HUDEP-2 (cell line): ENCODE measurements at regions not wholly inside any gene's neighbourhood (a gene's known extent, or its start where the extent isn't known, plus 50 kb on each side); places are given as distances from the start of the nearest gene placed in this dataset.

ENCODE experiments used
- DNase-seq, 76 experiments: peaks; one replicate each; lab custom pipeline; 2025; ENCODE audit not compliant: unreplicated experiment in 76 of 76; lab: John Stamatoyannopoulos, UW

DNA sequence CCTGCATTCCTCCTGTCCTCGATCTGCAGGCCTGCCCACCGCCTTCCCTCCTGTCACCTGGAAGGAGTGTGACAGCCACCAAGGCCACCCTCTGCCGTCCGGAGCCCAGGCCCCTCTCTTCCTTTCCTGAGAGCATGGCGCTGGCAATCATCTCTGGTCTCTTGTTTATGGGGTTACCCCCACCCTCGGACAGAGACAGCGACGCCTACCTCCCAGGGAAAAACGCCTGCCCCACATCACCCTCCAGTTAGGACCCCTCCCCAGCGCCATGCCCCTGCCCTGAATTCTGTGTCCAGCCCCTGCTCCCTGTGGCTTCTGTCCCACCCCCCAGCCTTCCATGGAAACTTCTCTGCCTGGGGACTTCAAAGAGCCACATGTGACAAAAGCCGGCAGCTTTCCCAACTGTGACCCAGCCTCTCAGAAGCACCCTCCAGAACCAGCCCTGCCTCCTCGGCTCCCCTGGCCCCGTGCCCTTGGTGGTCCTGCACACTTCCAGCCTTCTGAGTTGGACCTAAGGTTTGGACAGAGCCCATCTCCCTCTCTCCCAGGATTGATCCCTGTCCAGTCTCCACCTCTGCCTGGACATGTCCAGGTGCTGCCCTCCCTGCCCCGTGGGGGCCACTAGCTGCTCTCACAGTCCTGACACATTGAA lies 145.0 kb upstream of the HDAC4 start:
- DNase-seq = no peak

DNA sequence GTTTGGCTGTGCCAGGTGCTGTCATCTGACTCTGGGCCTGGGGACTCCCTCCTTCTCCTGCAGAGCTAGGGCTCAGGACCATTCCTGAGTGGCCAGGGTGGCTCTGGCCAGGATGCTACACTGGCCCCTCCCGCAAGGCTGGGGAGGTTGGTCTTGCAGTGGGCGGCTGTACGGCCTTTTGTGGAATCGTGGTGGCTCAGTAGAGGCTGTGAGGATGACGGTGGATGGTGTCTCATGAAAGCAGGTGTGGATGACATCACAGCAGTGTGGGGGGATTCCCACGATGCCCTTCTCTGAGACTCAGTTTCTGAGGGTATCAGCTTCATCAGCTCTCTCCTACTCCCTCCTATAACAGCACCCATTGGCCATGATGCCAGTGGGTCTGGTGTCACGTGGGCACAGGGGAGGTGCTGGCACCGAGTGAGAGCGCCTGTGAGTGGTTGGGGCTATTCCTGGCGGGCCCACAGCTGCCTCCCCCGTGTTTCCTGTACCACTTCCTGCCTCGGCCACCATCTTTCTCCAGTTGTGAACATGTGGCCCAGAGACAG lies 144.2 kb upstream of the HDAC4 start:
- DNase-seq = no peak

DNA sequence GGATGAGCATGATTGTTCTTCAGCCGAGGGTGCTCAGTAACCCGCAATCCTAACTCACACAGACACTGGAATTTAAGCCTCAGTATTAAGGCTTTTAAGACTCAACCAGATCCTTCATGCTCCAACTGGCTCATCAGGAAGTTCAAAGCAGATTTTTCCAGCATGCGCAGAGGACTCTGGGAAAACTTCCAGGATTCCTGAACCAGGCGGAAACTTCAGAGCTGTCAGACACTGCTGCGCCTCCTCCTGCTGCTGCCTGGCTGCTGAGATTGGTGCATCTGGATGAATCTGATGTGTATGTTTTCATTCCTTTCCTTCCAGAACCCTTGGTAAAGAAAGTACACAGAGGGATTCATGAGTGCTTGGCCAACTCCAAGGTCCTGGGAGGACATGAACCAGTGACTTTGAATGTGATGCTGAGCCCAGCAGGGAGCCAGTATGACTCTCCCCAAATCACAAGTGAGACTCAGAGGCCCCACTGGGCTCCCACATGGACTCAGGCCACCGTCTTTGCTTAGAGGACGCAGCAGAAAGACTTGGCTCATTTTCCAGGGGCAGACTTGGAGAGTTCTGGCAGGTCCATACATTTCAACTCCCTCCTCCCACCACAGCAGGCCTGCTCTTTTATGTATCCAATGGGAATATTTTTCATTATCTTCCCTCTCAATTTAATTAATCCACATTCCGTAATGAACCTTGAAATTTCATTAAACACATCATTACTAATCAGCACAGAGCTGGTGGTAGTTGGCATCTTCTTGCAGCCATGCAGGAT lies 143.5 kb upstream of the HDAC4 start:
- no peak for DNase-seq

DNA sequence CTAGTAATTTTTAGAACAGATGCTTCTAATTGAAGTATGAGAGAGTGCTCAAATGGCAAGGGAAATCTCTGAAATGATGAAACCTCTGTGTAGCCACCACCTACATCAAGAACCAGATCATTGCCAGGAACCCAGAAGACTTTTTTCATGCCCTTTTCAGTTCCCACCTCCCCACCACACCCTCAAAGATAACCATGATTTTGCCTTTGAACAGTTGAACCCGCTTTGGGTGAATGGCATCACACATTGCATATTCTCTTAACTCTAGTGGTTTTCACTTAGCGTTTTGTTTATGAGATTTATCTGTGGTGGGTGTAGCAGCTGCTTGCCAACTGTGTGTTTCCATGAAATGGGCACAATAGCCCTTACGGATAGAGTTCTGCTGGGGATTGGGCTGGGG lies 142.9 kb upstream of the HDAC4 start:
- no peak for DNase-seq

DNA sequence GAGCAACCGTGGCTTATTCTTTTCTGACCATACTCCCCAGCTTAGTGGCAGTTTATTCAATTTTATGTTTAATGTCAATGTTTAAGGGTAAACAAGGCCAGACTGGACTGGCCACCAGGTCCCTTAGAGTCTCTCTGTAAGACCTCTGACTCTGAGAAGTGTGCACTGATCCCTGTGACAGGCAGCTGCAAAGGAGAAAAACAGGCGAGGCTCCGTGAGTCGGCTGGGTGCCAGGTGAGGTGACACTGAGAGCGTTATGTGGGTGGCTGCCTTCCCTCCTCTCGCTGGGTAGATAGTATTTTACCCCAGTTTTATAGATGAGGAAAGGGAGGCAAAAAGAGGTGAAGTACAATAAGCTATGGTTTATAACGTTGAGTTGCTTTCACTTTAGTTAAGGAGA lies 139.4 kb upstream of the HDAC4 start:
- no peak for DNase-seq

DNA sequence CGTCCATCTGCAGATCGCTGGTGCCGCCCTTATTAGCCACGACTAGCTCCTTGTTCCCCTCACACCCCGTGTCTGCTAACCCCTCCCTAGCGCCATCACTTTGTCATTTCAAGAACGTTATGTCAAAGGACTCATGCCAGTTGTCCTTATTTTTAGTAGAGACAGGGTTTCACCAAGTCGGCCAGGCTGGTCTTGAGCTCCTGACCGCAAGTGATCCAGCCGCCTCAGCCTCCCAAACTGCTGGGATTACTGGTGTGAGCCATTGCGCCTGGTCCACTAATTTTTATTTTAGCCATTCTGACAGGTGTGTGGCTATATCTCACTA lies 138.9 kb upstream of the HDAC4 start:
- no peak for DNase-seq

DNA sequence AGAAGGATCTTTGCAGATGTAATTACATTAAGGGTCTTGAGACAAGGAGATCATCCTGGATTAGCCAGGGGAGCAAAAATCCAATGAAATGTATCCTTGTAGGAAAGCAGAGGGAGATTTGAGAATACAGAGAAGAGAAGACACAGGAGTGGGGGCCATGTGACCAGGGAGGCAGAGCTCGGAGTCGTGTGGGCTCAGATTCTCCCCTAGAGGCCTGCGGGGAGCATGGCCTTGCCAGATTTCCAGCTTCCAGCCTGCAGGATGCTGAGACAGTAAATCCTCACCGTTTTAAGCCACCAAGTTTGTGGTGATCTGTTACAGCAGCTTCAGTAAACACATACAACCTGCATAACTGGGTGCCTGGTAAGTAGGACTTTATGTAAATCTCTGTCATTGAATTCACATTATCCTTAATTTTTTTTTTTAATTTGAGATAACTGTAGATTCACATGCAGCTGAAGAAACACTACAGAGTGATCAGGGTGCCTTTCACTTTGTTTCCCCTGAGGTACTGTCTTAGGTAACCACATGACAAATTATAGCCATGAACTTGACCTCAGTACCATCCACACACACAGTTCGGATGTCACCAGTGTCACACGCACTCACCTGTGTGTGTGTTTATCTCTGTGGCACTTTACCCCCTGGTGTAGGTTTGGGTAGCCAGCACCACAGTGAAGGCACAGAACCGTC lies 138.4 kb upstream of the HDAC4 start:
- DNase-seq = no peak

DNA sequence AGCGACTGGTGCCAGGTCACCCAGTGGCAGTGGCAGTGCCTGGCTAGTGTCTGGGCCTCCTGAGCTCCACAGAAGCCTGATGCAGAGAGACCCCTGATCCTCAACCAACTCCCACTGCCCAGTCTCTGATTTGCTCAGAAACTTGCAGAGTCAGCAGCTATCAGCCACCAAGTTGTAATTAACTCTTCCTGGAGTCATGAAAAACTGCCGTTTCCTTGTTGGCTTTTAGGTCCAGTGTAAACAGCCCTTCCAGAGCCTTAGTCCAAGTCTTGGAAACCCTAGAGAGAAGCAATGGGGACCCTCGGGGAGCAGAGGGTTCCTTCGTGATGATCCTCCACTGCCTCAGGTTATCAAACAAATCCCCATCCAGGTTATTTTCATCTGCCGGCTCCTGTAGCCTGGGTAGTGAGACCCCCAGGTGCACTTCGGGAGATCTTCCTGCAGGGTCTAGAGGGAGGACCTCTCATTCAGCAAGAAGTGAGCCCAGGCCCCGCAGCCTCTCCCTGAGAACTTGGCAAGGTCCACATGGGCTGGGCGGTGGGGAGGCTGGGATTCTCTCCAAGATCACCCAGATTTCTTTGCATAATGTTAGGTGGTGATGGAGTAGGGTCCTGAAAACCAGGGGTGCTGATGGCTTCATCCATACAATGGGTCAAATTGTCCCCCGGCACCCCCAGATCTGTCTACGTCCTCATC lies 137.7 kb upstream of the HDAC4 start:
- DNase-seq = no peak

DNA sequence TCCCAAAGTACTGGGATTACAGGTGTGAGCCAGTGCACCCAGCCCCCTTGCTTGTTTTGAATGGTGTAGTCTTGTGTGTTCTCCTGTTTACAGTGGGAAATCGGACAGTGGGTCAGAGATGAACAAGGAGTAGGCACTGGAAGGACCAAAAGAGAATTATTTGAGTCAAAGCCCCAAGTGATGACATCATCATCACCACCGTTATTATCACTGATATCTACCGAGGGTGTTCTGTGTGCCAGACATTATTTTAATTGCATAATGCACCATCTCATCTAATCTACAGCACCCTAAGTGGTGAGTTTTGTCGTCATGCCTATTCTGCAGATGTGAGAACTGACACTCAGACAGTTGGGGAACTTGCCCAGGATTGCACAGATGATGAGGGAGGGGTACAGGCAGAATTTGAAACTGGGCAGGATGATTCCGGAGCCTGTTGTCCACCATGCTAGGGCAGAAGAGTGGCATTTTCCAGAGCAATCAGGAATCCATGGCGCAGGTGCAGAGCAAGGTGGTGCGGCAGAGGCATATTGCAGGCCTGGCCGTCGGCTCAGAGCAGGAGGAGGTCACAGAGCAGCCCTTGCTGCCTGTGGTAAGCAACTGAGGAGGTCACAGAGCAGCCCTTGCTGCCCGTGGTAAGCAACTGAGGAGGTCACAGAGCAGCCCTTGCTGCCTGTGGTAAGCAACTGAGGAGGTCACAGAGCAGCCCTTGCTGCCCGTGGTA lies 137.0 kb upstream of the HDAC4 start:
- no peak for DNase-seq

DNA sequence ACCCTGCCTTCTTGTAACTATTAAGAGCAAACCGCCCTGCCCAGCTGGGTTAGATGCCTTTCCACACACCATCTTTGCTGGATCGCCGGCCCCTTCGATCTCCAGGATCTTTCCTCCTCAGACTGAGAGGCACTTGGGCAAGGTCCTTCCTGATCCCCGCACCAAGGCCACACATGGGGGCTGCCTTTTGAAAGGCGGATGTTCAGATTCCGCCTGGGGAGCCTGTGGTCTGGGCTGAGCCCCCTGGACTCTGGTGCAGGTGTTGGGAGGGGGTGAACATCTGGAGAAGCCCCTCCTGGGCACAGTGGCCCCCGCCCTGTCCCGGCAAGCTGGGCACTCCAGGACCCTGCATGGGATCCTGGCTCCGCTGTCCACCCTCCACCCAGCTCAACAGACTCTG lies 135.4 kb upstream of the HDAC4 start:
- no peak for DNase-seq

DNA sequence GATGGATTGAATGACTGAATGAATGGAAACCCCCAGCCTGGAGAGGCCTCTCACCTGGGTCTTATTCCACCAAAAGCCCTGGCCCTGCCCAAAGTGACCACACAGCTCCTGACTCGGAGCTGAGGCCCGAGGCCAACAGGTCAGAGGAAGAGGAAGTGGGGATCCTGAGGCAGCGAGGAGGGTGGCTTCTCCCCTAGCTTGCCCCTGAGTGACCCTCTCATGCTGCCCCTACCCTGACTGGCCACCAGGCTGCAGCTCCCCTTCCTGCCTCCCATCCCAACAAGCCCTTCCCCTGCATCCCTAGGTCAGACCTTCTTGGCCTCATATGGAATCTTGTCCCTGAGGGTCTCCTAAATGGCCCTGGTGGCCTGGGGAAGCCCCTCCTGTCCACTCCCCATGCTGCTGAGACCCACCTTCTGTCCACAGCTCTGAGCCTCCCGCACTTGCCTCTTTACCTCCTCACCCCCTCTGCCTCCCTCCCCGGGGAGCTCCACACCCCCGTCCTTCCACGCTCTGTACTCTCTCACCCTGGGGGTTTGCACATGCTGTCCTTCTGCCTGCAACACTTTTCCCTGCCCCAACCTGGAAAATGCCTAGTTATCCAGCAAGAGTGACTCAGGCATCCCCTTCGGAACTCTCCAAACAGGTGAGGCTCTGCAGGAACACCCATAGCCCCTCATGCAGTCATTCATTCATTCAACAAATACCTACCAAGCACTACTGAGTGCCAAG lies 134.8 kb upstream of the HDAC4 start:
- DNase-seq = no peak

DNA sequence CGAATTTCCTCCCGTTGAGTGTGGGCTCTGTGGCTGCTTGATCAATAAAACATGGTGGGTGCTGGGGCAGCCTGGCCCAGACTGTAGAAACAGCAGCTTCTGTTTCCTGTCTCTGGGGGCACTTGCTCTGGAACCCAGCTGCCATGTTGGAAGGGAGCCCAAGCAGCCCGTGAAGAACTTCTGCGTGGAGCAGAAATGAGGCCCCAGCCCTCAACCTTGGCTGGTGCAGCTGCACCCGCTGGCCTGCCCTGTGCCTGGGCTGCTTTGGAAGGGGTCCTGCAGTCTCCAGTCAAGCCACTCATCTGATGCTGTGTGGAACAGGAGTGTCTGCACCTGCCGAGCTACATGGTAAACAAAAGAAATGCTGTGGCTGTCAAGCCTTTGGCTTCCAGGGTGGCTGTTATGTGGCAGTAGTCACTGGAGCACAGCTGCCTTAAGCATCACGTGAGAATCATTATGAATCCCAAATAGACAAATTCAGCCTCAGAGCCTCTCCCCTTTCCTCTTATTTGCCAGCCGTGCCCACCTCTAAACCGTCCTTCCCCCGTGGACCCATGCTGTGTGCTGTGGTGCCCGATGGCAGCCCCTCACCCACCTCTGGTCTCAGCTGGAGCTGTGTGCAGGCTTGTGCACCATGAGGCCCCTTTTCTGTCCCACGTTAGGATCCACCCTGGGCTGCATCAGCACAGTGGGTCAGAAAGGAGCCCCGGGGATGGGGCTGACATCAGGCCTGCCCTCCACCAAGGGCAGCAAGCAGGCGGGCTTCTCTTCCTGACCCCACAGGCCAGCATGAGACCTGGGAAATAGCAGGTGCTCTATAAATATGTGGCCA lies 134.0 kb upstream of the HDAC4 start:
- DNase-seq = no peak

DNA sequence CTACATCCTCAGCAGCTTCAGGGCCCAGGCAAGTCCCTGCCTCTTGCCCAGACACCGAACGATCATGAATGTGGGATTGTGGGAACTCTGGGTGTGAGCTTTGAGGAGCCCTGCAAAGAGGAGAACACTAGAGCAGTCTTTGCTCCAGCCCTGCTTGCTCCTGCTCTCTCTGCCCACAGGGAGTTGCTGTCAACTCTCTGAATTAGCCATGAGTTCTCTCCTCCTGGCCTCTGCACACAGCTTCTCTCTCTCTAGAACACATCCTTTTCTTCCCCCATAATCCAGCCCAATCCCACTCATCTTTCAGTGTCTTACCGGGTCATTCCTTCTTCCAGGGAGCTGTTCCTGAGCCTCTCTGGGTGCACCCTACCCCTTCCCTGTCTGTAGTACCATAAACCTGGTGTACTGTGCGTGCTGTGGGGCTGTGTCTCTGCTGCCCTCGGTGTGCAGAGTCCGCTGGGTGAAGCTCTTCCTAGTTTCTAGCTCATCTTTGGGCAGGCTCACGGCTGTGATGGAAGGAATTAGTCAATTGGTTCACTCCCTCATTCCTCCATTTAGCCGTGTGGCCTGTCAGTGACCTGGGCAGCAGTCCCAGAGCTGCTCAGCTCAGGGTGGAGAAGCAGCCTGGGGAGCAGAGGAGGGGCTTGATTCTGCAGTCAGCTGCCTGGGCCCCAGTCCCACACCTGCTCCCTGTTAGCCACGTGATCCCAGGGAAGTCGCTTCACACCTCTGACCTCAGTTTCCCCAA lies 132.9 kb upstream of the HDAC4 start:
- DNase-seq = no peak

DNA sequence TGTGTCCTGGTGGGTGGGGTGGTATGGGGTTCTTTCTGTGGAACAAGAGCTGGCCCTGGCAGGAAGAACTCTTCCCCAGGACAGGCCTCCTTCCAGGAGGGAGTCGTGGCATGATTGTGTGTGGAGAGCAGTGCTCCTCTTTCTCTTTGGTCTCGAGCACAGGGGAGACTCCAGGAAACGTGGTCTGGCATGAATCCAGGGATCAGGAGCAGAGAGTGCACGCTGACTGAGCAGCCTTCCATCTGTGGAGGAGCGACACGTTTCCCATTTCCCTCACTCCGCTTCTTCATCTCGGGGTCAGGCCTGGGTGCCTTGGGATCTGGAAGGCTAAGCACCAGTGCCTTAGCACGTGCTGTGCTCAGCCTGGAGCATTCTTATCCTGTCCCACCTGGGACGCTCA lies 132.0 kb upstream of the HDAC4 start:
- no peak for DNase-seq

DNA sequence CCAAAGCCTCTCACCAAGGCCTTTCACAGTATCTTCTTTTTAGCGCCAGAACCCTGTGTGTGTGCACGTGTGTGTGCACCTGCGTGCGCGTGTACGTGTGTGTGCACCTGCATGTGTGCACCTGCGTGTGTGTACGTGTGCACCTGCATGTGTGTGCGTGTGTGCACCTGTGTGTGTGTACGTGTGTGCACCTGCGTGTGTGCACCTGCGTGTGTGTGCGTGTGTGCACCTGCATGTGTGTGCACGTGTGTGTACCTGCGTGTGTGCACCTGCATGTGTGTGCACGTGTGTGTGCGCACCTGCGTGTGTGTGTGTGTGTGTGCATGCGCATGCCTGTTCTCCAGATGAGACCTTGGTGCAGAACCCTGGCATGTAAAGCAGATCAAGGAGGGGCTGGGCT lies 131.4 kb upstream of the HDAC4 start:
- no peak for DNase-seq

DNA sequence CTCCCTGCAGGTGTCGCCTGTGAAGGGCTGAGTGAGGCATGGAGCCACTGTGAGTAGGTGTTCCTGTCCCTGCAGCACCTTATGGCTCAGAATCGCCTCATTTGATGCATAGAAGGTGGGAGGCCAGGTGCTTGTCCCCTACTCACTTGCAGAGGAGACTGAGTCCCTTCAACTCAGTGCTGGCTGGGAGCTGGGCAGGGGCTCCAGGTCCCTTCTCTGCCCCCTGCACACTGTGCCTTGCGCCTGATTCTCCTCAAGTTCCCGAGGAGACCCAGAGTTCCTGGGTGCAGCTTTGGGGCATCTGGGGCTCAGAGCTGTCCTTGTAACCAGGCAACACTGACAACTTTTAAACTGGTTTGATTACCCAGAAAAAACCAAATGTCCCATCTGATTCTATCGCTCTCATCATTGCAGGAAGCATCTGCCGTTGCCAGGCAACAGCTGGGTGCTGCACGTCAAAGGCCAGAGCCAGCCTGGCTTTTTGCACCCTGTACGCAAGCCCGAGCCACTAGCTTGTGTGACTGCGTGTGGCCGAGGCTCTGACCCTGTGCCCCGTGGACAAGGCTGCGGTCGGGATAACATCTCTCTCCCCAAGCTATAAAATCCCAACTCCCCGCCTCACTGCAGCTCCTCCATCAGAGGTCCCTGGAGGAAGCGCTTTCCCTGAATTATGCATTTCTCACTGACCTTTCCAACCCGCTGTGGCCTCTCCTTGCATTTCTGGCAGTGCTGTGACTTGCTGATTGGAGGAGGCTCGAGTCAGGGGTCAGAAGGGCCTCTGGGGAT lies 130.8 kb upstream of the HDAC4 start:
- no peak for DNase-seq

DNA sequence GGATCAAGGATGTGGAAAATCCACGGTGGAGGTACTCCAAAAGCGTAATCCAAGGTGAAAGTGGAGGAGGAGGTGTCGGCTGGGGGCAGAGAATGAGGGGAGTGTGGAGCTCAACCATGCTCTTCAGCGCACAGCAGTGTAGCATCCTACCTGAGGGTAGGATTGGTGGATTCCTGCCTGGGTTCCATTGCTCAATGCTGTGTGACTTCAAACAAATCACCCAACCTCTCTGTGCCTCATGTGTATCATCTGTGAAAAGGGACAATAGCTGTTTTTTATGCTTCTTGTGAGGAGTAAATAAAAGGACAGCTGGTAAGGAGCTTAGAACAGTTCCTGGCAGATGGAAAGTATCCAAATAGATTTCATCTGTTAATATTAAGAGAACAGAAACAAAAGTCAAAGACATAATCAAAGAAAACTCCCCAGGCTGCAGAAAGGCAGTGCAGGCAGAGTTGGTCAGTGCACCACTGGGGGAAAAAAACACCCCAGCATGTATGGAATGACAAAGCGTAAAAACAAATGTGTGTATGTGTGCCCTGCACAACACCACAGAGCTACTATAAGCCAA lies 130.0 kb upstream of the HDAC4 start:
- no peak for DNase-seq
